Stimulated activated CD4-positive, alpha-beta T cell treated with anti-CD3 and anti-CD28 coated beads, Interleukin-15, amount 100 ng/mL, for 24 hours (primary cell): ENCODE measurements at regions not wholly inside any gene's neighbourhood (a gene's known extent, or its start where the extent isn't known, plus 50 kb on each side); places are given as distances from the start of the nearest gene placed in this dataset.

Experiments
- DNase-seq: peaks from one replicate; pipeline ENCODE4 v3.0.0-alpha.2; 2020

- DNase-seq, result no peak
Observed at GRCh38 chr20:50258790-50259483, 68.3 kb downstream of the CEBPB start.

GRCh38 chr20:50259705-50260478 lies 69.3 kb downstream of the CEBPB start:
- DNase-seq, result no peak

DNA sequence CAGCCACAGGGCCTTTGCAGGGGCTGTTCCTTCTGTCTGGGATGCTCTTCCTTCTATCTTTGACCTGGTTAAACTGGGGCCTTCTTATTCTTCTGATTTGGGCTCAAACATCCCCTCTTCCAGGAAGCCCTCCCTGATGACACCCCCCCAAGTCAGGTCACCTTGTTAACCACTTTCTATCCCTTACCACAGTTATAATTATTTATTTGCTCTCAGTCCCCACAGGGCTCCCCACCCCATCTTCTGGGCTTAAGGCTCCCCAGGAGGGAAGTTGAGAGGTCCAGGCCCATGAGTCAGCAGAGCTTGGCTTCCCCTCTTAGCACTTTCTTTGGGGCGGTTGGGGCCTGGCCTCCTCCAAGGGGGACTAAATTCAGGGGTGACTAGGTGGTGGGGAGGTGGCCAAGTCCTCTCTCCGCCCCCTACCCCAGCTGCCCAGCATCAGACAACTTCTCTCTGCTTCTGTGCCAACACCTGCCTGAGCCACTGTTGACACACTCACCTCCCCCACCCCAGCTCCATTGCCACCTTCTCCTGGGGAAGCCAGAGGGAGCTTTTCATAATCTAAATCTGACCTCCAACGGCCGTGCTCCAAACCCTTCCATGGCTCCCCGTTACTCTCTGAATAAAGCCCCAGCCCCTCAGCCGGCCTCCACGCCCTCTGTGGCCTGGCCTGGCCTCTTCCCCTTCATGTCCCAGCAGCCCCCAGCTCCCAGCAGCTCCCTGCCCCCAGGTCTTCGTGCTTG lies 70.0 kb downstream of the CEBPB start:
- no peak for DNase-seq

DNA sequence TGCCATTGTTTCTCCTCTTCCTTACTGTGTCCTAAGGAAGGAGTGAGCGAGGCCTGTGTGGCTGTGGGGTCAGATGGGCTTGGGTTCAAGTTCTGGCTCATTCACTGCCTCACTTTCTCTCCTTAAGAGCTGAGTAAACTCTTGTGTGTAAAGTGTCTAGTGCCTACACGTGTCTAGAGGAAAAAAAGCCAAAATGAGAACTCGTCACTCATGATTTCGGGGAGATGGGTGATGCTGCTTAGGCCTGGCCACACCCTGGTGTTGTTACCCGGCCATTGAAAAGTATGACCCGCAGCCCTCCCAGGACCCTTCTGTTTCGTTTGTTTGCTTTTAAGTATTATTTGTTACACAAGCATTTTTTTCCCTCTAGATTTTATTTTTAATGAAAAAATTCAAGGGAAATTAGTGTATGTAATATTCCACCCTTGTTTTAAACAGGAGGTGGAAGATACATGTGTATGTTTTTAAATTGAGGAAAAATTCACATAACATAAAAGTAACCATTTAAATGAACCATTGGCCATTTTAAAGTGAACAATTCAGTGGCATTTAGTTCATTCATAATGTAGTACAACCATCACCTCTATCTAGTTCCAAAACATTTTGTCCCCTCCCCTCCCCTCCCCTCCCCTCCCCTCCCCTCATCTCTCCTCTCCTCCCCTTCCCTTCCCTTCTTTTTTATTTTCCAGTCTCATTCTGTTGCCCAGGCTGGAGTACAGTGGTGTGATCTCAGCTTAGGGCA lies 71.0 kb downstream of the CEBPB start:
- DNase-seq, result no peak

GRCh38 chr20:50263831-50264230 lies 73.2 kb downstream of the CEBPB start:
- no peak for DNase-seq

GRCh38 chr20:50264534-50265145 lies 74.0 kb downstream of the CEBPB start:
- no peak for DNase-seq

DNA sequence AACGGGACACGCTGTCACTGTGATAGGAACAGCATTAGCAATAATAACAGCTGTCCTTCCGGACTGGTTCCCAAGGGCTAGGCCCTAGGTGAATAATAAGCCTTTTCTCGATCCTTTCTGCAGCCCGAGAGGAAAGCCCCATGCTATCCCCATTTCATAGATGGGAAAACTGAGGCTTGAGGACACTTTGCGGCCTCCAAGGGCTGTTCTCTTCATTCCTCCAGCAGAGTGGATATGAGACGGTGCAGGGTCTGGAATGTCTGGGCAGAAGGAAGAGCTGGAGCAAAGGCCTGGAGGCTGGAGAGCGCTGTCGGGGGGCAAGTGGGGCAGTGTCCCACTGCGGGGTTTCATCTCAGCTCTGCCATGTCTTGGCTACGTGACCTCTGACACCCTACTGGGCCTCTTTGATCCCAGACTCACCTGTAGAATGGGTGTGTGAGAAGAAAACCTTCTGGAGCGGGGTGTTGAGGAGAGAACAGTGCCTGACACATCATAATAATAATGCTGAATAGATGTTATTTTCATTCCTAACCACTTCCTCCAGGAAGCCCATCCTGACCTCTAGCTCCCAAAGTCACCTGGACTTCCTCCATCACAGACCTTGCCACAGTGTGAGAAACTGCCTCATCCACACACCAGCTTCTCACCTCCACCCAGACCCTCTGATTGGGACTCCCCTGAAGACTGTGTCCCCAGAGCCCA lies 74.8 kb downstream of the CEBPB start:
- no peak for DNase-seq

GRCh38 chr20:50266293-50267040 lies 75.8 kb downstream of the CEBPB start:
- DNase-seq, result no peak

- DNase-seq, result no peak
Observed at GRCh38 chr20:50267041-50267865, 76.6 kb downstream of the CEBPB start.

DNA sequence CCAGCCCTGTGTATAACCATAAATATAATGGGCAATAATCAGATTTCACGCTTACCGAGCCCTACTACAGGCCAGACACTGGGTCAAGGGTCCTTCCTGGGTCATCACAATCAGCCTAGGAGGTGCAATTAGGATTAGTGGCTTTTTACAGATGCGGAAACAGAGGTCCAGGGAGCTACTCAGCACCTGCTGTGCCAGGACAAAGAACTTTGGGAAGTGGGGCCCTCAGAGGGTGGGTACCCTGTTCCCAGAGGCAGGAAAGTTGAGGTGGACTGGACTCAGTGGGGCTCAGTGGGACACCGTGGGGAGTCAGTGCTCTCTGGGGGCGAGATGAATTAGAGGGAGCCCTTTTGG lies 77.2 kb downstream of the CEBPB start:
- DNase-seq, result no peak

DNA sequence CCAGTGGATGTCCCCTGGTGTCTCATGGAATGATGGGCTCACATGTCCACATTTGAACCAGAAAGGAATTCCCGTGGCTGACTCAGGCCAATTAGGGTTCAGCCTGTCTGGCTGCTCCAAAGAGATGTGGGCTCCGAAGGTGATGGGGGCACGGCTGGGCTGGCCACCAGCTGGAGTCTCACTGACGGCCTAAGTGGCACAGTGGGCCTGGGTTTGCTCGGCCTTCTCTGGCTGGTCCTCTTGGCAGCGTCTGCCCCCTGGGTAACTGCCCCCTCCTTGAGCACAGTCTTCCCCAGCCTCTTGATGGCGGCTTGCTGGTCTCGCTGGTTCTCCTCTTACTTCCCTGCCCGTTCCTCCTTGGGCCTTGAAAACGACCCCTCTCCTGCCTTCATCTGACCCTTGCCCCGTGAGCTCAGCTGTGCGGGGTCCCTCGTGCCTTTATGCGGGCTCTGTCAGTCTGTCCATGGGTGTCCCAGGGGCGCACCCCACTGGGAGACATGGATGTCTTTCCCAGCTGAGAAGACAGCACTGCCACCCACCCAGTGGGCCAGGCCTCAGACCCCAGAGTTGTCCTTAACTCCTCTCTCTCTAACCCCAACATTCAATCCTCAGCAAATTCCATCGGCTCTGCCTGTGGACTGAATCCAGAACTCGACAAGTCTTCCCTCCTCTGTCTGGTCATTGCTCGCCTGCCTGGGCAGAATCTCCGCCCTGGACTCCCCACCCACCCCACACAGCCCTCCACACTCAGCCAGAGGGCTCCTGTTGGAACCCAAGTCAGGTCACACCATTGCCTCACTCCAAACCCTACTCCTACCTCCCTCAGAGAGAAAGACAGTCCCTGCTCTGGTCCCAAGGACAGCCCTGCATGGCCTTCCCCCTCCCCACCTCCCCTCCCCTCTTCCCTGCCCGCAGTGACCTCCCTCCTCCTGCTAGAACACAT lies 78.7 kb downstream of the CEBPB start:
- DNase-seq, result no peak

DNA sequence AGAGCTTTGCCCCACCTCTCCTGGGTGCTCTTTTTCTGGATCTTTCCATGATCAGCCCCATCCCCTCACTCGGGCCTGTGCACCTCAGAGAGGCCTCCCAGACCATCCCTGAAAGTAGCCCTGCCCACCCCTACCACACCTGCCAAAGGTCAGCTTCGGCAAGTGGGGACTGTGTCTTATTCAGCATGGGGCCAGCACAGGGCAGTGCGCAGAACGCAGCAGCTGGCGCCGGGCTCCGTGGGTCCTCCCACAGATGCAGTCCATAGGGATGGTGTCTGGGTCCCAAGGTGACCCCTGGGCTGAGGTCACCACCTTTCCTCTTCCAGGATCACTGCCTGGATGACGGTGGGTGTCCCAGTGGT lies 79.4 kb downstream of the CEBPB start:
- DNase-seq, result no peak

DNA sequence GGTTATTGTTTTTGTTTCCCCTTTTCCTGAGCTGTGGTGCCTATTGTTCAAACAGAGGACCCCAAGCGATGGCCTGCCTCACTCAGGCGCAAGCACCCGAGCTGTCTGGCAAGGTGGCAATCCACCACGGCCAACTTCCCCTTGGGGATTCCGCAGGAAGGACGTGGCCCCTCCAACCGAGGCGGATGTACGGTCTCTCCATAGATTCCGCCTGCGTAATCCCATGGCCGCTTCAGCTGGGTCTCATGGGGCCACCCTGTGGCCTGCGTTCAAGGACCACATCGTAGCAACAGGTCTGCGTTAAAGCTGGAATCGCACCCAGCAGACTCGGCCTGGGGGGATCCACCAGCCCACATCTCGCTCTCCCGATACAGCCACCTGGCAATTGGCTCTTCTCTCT lies 79.9 kb downstream of the CEBPB start:
- no peak for DNase-seq

GRCh38 chr20:50271176-50271575 lies 80.5 kb downstream of the CEBPB start:
- no peak for DNase-seq

- DNase-seq, result no peak
Observed at GRCh38 chr20:50271612-50272011, 81.0 kb downstream of the CEBPB start.

- no peak for DNase-seq
Observed at GRCh38 chr20:50272030-50272723, 81.5 kb downstream of the CEBPB start.

GRCh38 chr20:50272724-50273446 lies 82.3 kb downstream of the CEBPB start:
- DNase-seq, result no peak
